SIG-M5 (cell line): ENCODE measurements at regions not wholly inside any gene's neighbourhood (a gene's known extent, or its start where the extent isn't known, plus 50 kb on each side); places are given as distances from the start of the nearest gene placed in this dataset.
"Not testable (repeated sequence)": the region's sequence is repeated elsewhere in the genome, so short reads cannot be mapped to it uniquely, and the experiment has no call there.

Source experiments
- DNase-seq: peaks from one replicate; lab custom pipeline; 2025; lab: John Stamatoyannopoulos, UW

DNA sequence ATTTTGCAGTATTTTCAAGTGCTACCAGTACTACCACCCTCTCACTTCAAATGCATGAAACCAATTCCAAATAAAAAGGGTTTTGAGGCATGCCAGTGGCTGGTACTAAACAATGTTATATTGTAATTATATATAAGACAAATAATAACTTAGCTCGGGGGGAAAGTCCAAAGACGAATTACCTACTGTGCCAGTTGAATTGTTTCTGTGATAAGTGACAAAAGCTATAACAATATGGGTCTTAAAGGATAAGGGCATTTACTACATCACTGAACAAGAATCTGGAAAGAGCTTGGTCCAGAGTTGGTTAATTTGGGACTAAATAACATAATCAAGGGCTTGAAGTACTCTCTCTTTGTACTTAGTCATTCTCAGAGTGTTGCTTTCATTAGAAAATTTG lies 404.7 kb upstream of the CHAC2 start:
- no peak for DNase-seq

DNA sequence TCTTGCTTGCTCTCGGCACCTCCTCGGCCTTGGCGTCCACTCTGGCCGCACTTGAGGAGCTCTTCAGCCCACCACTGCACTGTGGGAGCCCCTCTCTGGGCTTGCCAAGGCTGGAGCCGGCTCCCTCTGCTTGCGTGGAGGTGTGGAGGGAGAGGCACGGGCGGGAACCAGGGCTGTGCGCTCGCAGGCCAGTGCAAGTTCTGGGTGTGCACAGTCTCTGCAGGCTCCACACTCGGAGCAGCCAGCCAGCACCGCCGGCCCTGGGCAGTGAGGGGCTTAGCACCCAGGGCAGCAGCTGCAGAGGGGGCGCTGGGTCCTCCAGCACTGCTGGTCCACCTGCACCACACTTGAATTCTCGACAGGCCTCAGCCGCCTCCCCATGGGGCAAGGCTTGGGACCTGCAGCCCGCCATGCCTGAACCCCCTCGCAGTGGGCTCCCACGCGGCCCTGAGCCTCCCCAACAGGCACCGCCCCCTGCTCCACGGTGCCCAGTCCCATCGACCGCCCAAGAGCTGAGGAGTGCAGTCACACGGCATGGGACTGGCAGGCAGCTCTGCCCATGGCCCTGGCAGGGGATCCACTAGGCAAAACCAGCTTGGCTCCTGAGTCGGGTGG lies 411.2 kb upstream of the CHAC2 start:
- no peak for DNase-seq

- DNase-seq = no peak
Observed at GRCh38 chr2:53353135-53354114, 414.2 kb upstream of the CHAC2 start.

GRCh38 chr2:53347269-53347668 lies 420.3 kb upstream of the CHAC2 start:
- DNase-seq = no peak

DNA sequence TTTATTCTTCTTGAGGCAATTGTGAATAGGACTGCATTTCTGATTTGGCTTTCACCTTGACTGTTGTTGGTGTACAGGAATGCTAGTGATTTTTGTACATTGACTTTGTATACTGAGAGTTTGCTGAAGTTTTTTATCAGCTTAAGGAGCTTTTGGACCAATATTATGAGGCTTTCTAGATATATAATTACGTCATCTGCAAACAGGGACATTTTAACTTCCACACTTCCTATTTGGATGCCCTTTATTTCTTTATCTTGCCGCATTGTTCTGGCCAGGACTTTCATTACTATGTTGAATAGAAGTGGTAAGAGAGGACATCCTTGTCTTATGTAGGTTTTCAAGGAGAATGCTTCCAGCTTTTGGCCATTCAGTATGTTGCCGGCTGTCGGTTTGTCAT lies 425.4 kb upstream of the CHAC2 start:
- DNase-seq = no peak

- DNase-seq = no peak
Observed at GRCh38 chr2:53334610-53335009, 433.0 kb upstream of the CHAC2 start.

DNA sequence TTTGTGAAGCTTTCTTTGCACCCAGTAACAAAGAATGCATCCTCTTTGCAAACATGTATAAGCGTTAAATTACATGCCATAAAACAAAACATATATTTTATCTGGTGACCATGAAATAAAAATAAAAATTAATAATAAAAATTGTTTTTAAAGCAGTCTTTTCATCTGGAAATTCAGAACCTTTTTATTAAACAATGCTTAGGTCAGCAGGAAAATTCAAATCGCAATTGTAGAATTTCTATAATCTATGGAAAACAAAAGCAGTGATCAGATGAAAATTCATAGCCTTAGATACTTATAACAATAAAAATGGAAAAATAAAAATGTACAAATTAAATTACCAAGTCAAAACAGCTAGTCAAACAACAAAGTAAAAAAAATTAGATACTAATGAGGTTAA lies 435.9 kb upstream of the CHAC2 start:
- DNase-seq = no peak

GRCh38 chr2:53317861-53318260 lies 449.7 kb upstream of the CHAC2 start:
- DNase-seq = no peak

DNA sequence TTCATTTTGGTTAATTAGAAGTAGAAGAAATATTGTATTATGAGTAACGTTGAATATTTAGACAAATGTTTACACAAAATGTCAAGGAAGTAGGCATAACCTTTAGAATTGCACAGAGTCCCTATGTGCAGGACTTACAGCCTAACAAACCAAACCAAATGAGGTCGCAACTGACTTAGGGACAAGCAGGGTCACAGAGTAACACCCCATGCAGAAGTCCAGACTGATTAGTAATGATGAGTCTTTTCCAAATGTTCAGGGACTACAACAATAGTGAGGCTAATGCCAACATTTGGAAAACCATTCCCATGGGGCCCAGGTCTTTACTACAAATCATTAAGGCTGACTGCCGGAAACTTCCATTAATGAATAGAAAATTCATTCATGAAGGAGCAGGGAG lies 452.5 kb upstream of the CHAC2 start:
- no peak for DNase-seq

DNA sequence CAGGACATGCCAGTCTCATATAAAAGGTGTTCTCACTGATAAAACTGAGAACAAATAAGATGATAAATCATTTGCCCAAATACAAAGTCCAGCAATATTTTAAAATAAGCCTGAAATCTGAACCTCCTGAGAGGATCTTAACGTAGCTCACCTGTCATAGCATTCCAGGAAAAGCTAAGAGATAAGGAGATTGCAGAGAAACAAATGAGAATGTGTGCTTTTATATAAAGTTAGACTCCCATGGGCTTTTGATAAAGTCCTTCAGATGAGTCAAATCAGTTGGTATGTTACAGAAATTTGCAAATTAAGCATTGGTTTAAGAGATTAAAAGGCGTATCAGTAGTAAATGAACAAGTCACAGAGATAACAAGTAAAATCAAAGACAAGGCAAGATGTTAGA lies 452.9 kb upstream of the CHAC2 start:
- DNase-seq = no peak

GRCh38 chr2:53313644-53314043 lies 454.0 kb upstream of the CHAC2 start:
- not testable (repeated sequence) for DNase-seq

GRCh38 chr2:53312721-53313120 lies 454.9 kb upstream of the CHAC2 start:
- no peak for DNase-seq

DNA sequence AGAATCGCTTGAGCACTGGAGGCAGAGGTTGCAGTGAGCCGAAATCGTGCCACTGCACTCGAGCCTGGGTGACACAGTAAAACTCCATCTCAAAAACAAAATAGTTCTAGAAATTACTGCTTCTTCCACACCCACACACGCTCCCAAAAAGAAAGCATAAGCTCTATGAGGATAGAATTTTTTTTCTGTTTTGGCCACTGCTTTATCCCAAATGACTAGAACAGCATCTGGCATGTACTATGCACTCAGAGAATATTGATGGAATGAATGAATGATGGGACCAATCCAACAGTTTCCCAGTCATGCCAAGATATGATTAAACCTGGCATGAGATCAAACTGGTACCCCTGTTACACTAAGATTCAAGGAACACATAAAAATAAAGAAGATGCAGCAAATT lies 455.4 kb upstream of the CHAC2 start:
- DNase-seq = no peak

GRCh38 chr2:53303012-53303578 lies 464.5 kb upstream of the CHAC2 start:
- DNase-seq = no peak

DNA sequence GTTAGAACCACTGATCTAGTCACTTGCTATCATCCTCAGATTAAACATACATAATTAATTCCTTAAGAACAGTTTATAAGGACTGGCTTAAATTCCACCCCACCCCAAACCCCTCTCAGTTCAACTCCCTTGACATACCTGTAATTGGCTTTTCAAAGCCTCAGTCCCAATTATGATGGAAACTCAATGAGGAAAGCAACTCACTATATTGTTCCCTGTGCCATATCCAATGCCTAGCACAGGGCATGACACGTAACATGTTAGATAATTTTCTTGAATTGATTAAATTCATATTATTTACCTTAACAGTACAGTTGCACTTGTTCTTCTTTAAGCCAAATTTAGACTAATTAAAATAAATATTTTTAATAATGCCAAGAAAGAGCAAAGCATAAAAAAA lies 465.1 kb upstream of the CHAC2 start:
- no peak for DNase-seq

GRCh38 chr2:53289309-53290006 lies 478.1 kb upstream of the CHAC2 start:
- no peak for DNase-seq

DNA sequence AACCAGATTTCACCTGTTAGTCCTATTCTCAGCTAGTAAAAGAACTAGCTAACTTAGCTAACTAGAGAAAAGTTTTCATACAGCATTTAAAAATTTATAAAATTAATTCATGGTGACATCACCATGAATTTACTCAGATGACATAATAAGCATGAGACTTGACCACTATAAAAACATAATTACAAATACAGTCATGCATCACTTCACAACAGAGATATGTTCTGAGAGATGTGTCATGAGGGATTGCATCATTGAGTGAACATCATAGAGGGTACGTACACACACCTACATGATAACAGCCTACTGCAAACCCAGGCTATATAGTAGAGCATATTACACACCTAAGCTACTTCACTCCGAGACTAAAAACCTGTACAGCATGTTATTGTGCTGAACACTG lies 481.3 kb upstream of the CHAC2 start:
- no peak for DNase-seq

- no peak for DNase-seq
Observed at GRCh38 chr2:53275743-53276142, 491.9 kb upstream of the CHAC2 start.

DNA sequence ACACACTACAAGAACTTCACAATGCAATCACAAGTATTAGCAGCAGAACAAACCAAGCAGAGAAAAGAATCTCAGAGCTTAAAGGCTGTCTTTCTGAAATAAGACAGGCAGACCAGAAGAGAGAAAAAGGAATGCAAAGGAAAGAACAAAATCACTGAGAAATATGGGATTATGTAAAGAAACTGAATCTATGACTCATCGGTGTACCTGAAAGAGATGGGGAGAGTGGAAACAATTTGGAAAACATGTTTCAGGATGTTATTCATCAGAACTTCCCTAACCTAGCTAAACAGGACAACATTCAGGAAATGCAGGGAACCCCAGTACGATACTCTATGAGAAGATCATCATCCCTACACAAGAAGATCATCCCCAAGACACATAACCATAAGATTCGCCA lies 499.0 kb upstream of the CHAC2 start:
- DNase-seq = no peak

- no peak for DNase-seq
Observed at GRCh38 chr2:53268086-53268485, 499.5 kb upstream of the CHAC2 start.

- DNase-seq = no peak
Observed at GRCh38 chr2:53265544-53266299, 501.9 kb upstream of the CHAC2 start.

DNA sequence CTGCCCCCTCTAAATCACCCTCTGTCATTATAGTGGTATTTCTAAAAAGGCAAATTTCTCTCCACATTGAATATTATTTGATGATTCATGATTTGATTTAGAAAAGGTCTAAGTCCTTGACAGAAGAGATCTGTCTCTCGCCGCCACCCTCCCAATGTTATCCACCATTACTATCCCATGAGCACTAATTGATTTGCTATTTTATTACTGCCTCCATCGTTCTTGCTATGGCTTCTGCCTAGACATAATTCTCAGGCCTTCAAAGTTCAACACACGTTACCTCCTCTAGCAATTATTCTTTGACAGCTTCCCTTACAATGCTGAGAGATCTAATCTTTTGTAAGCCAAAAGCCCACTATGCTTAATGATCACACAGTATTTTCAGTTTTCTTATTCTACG lies 507.0 kb upstream of the CHAC2 start:
- DNase-seq = no peak
